ENCODE measurements at regions not wholly inside any gene's neighbourhood (a gene's known extent, or its start where the extent isn't known, plus 50 kb on each side); places are given as distances from the start of the nearest gene placed in this dataset.

- no peak overlapping the region for H3K4me3 ChIP-seq (ENCODE audit: low read length)
- TF ChIP-seq, protein P1, sequence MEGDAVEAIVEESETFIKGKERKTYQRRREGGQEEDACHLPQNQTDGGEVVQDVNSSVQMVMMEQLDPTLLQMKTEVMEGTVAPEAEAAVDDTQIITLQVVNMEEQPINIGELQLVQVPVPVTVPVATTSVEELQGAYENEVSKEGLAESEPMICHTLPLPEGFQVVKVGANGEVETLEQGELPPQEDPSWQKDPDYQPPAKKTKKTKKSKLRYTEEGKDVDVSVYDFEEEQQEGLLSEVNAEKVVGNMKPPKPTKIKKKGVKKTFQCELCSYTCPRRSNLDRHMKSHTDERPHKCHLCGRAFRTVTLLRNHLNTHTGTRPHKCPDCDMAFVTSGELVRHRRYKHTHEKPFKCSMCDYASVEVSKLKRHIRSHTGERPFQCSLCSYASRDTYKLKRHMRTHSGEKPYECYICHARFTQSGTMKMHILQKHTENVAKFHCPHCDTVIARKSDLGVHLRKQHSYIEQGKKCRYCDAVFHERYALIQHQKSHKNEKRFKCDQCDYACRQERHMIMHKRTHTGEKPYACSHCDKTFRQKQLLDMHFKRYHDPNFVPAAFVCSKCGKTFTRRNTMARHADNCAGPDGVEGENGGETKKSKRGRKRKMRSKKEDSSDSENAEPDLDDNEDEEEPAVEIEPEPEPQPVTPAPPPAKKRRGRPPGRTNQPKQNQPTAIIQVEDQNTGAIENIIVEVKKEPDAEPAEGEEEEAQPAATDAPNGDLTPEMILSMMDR (conservative IDR thresholded peaks at IDR 0.05; ENCODE audit: low read length), result no peak
- DNase-seq (ENCODE audit: low read depth), result no peak
Measured at GRCh38 chr12:131378861-131379665, 331.8 kb upstream of the SFSWAP start.

- no peak overlapping the region for H3K4me3 ChIP-seq (ENCODE audit: low read length)
- no peak for DNase-seq (ENCODE audit: low read depth)
- TF ChIP-seq, protein P1 (conservative IDR thresholded peaks at IDR 0.05; ENCODE audit: low read length), result no peak
Measured at GRCh38 chr12:131379738-131380137, 331.2 kb upstream of the SFSWAP start.

DNA sequence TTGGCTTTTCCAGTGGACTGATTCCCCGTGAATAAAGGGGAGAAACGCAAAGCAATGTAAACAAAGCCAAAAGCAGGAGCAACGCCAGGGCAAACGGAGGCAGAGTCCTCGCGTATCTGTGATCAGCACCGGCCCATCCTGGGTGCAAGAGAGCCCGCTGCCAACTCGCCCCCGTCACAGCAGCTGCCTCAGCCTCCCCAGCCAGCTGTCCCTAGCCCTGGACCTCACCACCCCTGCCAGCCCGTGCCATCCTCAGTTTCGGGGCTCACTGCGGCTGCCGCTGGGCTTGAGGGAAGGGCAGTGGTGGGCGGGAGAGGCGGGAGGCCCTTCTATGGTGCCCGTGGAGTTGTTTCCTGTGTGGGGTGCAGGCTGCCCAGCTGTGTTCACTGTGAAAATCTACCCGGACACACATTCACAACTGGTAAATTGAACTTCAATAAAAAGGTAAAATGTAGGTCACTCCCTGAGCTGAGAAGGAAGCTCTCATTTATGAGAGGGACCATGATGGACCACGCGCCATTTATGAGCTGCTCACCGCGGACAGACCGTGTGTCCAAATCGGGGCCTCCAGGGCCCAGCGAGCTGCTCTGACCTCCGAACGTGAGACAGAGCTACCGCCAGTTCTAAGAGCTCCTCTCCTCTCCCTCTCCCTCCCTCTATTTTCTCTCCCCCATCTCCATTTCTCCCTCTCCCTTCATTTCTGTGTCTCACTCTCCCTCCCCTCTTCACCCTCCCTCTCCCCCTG lies 330.5 kb upstream of the SFSWAP start:
- TF ChIP-seq, protein P1 (conservative IDR thresholded peaks at IDR 0.05; ENCODE audit: low read length), result no peak
- no peak overlapping the region for H3K4me3 ChIP-seq (ENCODE audit: low read length)
- no peak for DNase-seq (ENCODE audit: low read depth)

DNA sequence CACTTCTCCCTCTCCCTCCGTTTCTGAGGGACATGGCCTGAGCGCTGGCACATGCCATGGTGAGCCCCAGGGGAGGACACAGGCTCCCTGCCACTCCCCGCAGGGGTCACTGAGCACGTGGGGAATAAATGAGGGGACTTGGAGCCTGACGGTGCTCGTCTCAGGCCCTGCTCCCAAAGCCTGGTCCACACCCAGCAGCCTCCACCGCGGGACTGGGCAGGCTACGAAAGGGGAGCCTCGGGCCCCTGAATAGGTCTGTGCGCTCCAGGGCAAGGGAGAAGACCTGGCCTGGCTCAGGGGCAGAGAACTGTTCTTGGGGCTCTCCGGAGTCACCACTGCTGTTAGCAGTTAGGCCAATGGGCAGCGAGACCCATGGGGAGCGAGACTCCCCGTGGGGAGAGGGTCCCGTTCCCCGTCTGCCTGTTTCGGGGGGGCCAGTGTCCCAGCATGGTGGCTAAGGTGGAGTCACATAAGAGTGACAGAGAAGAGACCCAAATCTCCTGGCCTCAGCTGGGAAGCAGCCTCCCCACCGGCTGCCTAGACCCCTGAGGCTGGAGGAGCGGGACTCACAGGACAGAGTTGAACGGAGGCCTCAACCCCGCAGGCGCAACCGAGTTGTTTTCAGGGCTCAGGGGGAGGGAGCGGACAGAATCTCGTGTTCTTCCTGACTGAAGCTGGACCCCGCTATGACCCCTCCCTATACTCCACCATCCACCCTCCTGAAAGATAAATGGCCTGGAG lies 329.8 kb upstream of the SFSWAP start:
- no peak for DNase-seq (ENCODE audit: low read depth)
- TF ChIP-seq, protein P1 (conservative IDR thresholded peaks at IDR 0.05; ENCODE audit: low read length), result no peak

GRCh38 chr12:131381716-131382430 lies 329.0 kb upstream of the SFSWAP start:
- H3K4me3 ChIP-seq (ENCODE audit: low read length), result no peak overlapping the region
- TF ChIP-seq, protein P1 (conservative IDR thresholded peaks at IDR 0.05; ENCODE audit: low read length), result no peak
- no peak for DNase-seq (ENCODE audit: low read depth)

More for the DNA sequence above, 329.8 kb upstream of the SFSWAP start:
- H3K4me3 ChIP-seq (ENCODE audit: low read length), result no peak overlapping the region

GRCh38 chr12:131383291-131383690 lies 327.6 kb upstream of the SFSWAP start:
- no peak overlapping the region for H3K4me3 ChIP-seq (ENCODE audit: low read length)
- DNase-seq (ENCODE audit: low read depth), result no peak
- TF ChIP-seq, protein P1 (conservative IDR thresholded peaks at IDR 0.05; ENCODE audit: low read length), result no peak

All from AG10803 (cell line).